CD14-positive monocyte (primary cell): ENCODE measurements at regions not wholly inside any gene's neighbourhood (a gene's known extent, or its start where the extent isn't known, plus 50 kb on each side); places are given as distances from the start of the nearest gene placed in this dataset.
"Not testable (repeated sequence)": the region's sequence is repeated elsewhere in the genome, so short reads cannot be mapped to it uniquely, and the experiment has no call there.

Source experiments
- DNase-seq, 3 donors: peaks; one replicate each; pipeline ENCODE4 v3.0.0-alpha.2; 2011 to 2022
- H2AFZ ChIP-seq: 2 replicates; pipeline ENCODE4 v1.6.0; 2012; ENCODE audit warnings: mild to moderate bottlenecking, low read depth, low read length, inconsistent platforms; ENCODE audit not compliant: insufficient read depth, poor library complexity, severe bottlenecking
- H3K27ac ChIP-seq, 2 donors: 1 replicate in 1 of 2; 2 replicates in 1 of 2; pipeline ENCODE4 v1.5.1; 2012 to 2013; ENCODE audit warnings: low read length in 2 of 2, control low read depth in 1 of 2, inconsistent platforms in 1 of 2, low read depth in 1 of 2, mild to moderate bottlenecking in 1 of 2
- H3K27me3 ChIP-seq, 2 donors: one replicate each; pipeline versions ENCODE4 v1.6.0 to v1.6.1; 2011 to 2013; ENCODE audit warnings: low read length in 2 of 2; ENCODE audit not compliant: control insufficient read depth in 2 of 2, insufficient read depth in 2 of 2
- H3K36me3 ChIP-seq, 2 donors: replicated peaks in 1 of 2; 1 replicate in 1 of 2; 2 replicates in 1 of 2; pipeline versions ENCODE4 v1.5.1 to v1.6.1; 2012 to 2013; ENCODE audit warnings: low read length in 2 of 2, control low read depth in 1 of 2, inconsistent platforms in 1 of 2, mild to moderate bottlenecking in 1 of 2; ENCODE audit not compliant: insufficient read depth in 2 of 2, control insufficient read depth in 1 of 2
- H3K4me1 ChIP-seq, 2 donors: 1 replicate in 1 of 2; 2 replicates in 1 of 2; pipeline versions ENCODE4 v1.5.1 to v1.6.1; 2012 to 2013; ENCODE audit warnings: low read length in 2 of 2, control low read depth in 1 of 2, inconsistent platforms in 1 of 2, mild to moderate bottlenecking in 1 of 2, moderate library complexity in 1 of 2; ENCODE audit not compliant: insufficient read depth in 2 of 2, control insufficient read depth in 1 of 2
- H3K4me2 ChIP-seq: replicated peaks from 2 replicates; pipeline ENCODE3; 2012; ENCODE audit warnings: low read length, moderate library complexity, mild to moderate bottlenecking; ENCODE audit not compliant: poor library complexity, severe bottlenecking; ENCODE audit errors: extremely low read depth
- H3K4me3 ChIP-seq, 3 experiments: fragments of 200-600 bp in 1 of 3; sonication (generic) in 1 of 3; replicated peaks in 1 of 3; 1 replicate in 2 of 3; 2 replicates in 1 of 3; pipeline ENCODE4 v1.5.1; 2011 to 2013; ENCODE audit warnings: low read length in 3 of 3, mild to moderate bottlenecking in 3 of 3, control low read depth in 2 of 3, low read depth in 2 of 3, inconsistent platforms in 1 of 3, moderate library complexity in 1 of 3
- H3K79me2 ChIP-seq: 2 replicates; pipeline ENCODE4 v1.6.0; 2012; ENCODE audit warnings: mild to moderate bottlenecking, control low read depth, inconsistent platforms, low read length, moderate library complexity; ENCODE audit not compliant: insufficient read depth
- H3K9ac ChIP-seq: 2 replicates; pipeline ENCODE4 v1.6.0; 2017; ENCODE audit warnings: low read length, mild to moderate bottlenecking; ENCODE audit not compliant: insufficient read depth, poor library complexity, severe bottlenecking
- H3K9me3 ChIP-seq, 2 donors: replicated peaks in 1 of 2; 1 replicate in 1 of 2; 2 replicates in 1 of 2; pipeline versions ENCODE4 v1.5.1 to v1.6.1; 2012 to 2013; ENCODE audit warnings: low read length in 2 of 2, control low read depth in 1 of 2; ENCODE audit not compliant: control insufficient read depth in 1 of 2, insufficient read depth in 1 of 2
- H4K20me1 ChIP-seq: 2 replicates; pipeline ENCODE4 v1.6.0; 2012; ENCODE audit warnings: mild to moderate bottlenecking, low read length, control low read depth, moderate library complexity; ENCODE audit not compliant: insufficient read depth
- H3K27ac Mint-ChIP-seq, 7 donors: one replicate each; pipeline ENCODE4 v1.8.0; 2020; ENCODE audit warnings: mild to moderate bottlenecking in 7 of 7, mixed read lengths in 7 of 7, moderate library complexity in 6 of 7, inconsistent platforms in 2 of 7
- H3K27me3 Mint-ChIP-seq, 3 donors: one replicate each; pipeline ENCODE4 v1.8.0; 2021 to 2022; ENCODE audit warnings: low read depth in 3 of 3, mild to moderate bottlenecking in 3 of 3, mixed read lengths in 3 of 3, moderate library complexity in 3 of 3, inconsistent platforms in 1 of 3
- H3K36me3 Mint-ChIP-seq, 2 donors: one replicate each; pipeline ENCODE4 v1.8.0; 2020; ENCODE audit warnings: mixed read lengths in 2 of 2, inconsistent platforms in 1 of 2, mild to moderate bottlenecking in 1 of 2
- H3K4me1 Mint-ChIP-seq: one replicate; pipeline ENCODE4 v1.8.0; 2020; ENCODE audit warnings: mild to moderate bottlenecking, mixed read lengths
- H3K4me3 Mint-ChIP-seq, 2 donors: one replicate each; pipeline ENCODE4 v1.8.0; 2020; ENCODE audit warnings: mild to moderate bottlenecking in 2 of 2, mixed read lengths in 2 of 2, moderate library complexity in 1 of 2
- H3K9me3 Mint-ChIP-seq, 7 donors: one replicate each; pipeline ENCODE4 v1.8.0; 2020 to 2022; ENCODE audit warnings: mixed read lengths in 7 of 7, mild to moderate bottlenecking in 6 of 7, moderate library complexity in 6 of 7, inconsistent platforms in 2 of 7
- WGBS: methylation state at CpG from one replicate; pipeline ENCODE4 v1.1.5; 2013; ENCODE audit warnings: missing lambda C conversion rate; ENCODE audit not compliant: insufficient coverage; 5-methylcytosine and 5-hydroxymethylcytosine counted together
- intact Hi-C, 2 donors: fragments of 100-400 bp; cut with micrococcal nuclease; formaldehyde crosslinking; loops; one replicate each; pipeline versions ENCODE4 v1.15.0 to v1.15.1; 2023

DNA sequence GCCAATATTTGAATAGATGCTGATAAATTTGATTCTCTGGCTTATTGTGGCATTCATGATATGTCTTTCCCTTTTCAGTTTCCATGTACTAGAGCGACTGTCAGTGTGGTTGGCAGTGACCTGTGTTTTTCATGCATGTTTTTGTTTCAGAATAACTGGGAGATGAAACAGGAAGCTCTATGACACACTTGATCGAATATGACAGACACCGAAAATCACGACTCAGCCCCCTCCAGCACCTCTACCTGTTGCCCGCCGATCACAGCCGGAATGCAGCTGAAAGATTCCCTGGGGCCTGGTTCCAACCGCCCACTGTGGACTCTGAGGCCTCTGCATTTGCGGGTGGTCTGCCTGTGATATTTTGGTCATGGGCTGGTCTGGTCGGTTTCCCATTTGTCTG is 226.8 kb upstream of the PLGLB2 start:
- peaks cover 3 to 14% of the 10 kb centered on the region in 2 donors for H3K36me3 Mint-ChIP-seq
- H2AFZ ChIP-seq, H3K9ac ChIP-seq, H3K9me3 Mint-ChIP-seq, H3K36me3 ChIP-seq, H3K27ac Mint-ChIP-seq, H3K27ac ChIP-seq, H4K20me1 ChIP-seq, intact Hi-C loops, H3K4me3 ChIP-seq, DNase-seq, H3K79me2 ChIP-seq, H3K9me3 ChIP-seq, H3K27me3 ChIP-seq, H3K27me3 Mint-ChIP-seq, H3K4me2 ChIP-seq, H3K4me3 Mint-ChIP-seq: not testable (repeated sequence)
- H3K4me1 ChIP-seq: peaks cover 27 to 28% of the 10 kb centered on the region in 2 donors
- peaks cover 23% of the 10 kb centered on the region for H3K4me1 Mint-ChIP-seq
- no CpG with 5 or more reads among the region's 10 CpGs for WGBS

DNA sequence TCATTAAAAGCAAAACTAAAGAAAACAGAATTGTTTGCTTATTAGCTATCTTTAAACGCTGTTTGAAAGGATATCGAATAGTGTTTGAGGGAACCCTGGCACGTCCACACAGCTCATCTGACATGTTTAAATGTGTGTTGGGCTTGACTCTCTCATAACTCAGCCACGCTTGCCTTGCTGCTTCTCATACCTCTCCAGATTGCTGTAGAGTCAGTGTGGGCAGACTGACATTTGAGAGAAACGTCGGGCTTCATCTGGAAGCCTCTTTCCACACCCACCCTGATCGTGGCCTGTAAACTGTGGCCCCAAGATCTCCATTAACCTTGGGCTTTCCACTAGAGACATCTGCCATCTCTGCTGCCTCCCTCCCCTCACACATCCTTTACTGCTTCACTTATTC is 226.4 kb upstream of the PLGLB2 start:
- H3K36me3 ChIP-seq, H3K9me3 Mint-ChIP-seq, H3K27me3 ChIP-seq, H2AFZ ChIP-seq, H3K27ac ChIP-seq, intact Hi-C loops, DNase-seq, H3K27me3 Mint-ChIP-seq, H3K9me3 ChIP-seq, H3K4me2 ChIP-seq, H3K79me2 ChIP-seq, H4K20me1 ChIP-seq, H3K4me3 ChIP-seq, H3K27ac Mint-ChIP-seq, H3K9ac ChIP-seq, H3K4me3 Mint-ChIP-seq: not testable (repeated sequence)
- H3K4me1 ChIP-seq: peaks cover 26 to 28% of the 10 kb centered on the region in 2 donors
- no CpG with 5 or more reads among the region's 7 CpGs for WGBS
- Mint-ChIP-seq H3K4me1 (peaks cover 23% of the 10 kb centered on the region), H3K36me3 (peaks cover 3 to 14% of the 10 kb centered on the region in 2 donors)

DNA sequence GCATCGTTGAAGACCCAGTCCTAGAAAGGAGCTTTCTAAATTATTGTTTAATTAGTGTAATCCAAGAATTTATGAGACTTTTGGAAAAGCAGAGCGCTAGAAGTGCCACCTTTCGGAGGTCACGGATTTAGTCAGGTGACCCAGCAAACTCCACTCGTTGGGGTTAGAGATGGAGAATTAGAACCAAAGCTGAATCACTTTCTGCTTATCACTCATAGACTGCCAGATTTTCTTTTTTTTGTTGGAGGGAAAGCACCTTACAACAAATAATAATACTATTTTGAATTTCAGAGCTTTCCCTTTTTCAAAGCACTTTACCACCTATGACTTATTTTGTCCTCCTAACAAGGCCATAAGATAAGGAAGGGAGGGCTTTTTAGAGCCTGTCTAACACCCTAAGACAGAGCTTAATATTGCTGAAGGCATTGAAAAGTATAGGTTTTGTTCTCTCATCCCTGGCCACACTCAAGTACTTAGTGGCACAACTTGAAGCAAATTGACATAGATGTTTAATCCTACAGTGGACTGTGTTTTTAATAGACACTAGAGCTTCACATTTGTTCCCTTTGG is 223.2 kb upstream of the PLGLB2 start:
- H3K4me3 Mint-ChIP-seq, H3K36me3 ChIP-seq: not testable (repeated sequence)

DNA sequence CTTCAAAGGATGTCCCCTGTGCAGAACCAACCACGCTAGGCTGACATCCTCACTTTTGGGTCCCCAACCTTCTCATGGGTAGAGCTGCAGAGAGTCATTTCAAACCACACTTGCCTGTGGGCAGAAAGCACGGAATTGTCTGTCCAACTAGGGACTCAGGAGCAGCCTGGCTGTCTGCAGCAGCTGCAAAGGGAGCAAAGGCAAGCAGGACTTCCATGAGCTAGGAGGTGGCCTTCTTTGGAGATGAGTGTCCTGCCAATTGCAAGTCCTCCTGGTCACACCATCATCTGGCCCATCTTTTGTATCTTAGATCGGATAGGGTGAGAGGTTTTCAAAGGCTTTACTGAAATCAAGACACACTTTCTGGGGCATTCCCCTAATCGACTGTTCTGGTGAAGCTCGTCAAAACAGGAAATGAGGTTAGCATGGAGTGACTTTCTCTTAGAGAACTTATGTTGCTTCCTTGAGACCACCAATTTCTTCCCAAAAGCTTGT is 222.3 kb upstream of the PLGLB2 start:
- DNase-seq, H3K4me1 Mint-ChIP-seq, H4K20me1 ChIP-seq, H3K4me2 ChIP-seq, H3K27ac Mint-ChIP-seq, H3K36me3 ChIP-seq, H3K79me2 ChIP-seq, H3K4me3 ChIP-seq, H3K27me3 Mint-ChIP-seq, intact Hi-C loops, H3K9me3 ChIP-seq, H3K4me3 Mint-ChIP-seq, H3K9me3 Mint-ChIP-seq, H3K27me3 ChIP-seq, H2AFZ ChIP-seq, H3K27ac ChIP-seq, H3K9ac ChIP-seq, H3K4me1 ChIP-seq: not testable (repeated sequence)
- H3K36me3 Mint-ChIP-seq: peaks cover 3 to 14% of the 10 kb centered on the region in 2 donors
- no CpG with 5 or more reads among the region's 5 CpGs for WGBS

More for the DNA sequence above, 223.2 kb upstream of the PLGLB2 start:
- H3K4me1 ChIP-seq, H3K27me3 Mint-ChIP-seq, H3K27ac ChIP-seq, H3K9me3 ChIP-seq, H3K9me3 Mint-ChIP-seq, H3K4me3 ChIP-seq, intact Hi-C loops, H3K79me2 ChIP-seq, DNase-seq, H4K20me1 ChIP-seq, H3K4me1 Mint-ChIP-seq, H3K9ac ChIP-seq, H3K27me3 ChIP-seq, H3K4me2 ChIP-seq, H2AFZ ChIP-seq: not testable (repeated sequence)
- no CpG with 5 or more reads among the region's 5 CpGs for WGBS
- Mint-ChIP-seq H3K27ac (peak overlapping the region in 1 of 7 donors; percentile 26), H3K36me3 (peaks cover 3 to 14% of the 10 kb centered on the region in 2 donors)
